ENCODE measurements at regions not wholly inside any gene's neighbourhood (a gene's known extent, or its start where the extent isn't known, plus 50 kb on each side); places are given as distances from the start of the nearest gene placed in this dataset.
"Not testable (repeated sequence)": the region's sequence is repeated elsewhere in the genome, so short reads cannot be mapped to it uniquely, and the experiment has no call there.

- H3K4me1 Mint-ChIP-seq (ENCODE audit: low read depth): no peaks in the 10 kb centered on the region
- H3K27ac Mint-ChIP-seq: no peak overlapping the region
- no peaks in the 10 kb centered on the region for H3K27me3 Mint-ChIP-seq
- H3K9me3 Mint-ChIP-seq: peaks cover 15% of the 10 kb centered on the region
- no peak overlapping the region for H3K4me3 Mint-ChIP-seq
- no peaks in the 10 kb centered on the region for H3K36me3 Mint-ChIP-seq (ENCODE audit: low read depth)
Measured at GRCh38 chr11:38019072-38019775, 1421.2 kb upstream of the RAG2 start.

GRCh38 chr11:38014405-38014804 is 1416.4 kb upstream of the RAG2 start:
- H3K36me3 Mint-ChIP-seq (ENCODE audit: low read depth): no peaks in the 10 kb centered on the region
- no peak overlapping the region for H3K4me3 Mint-ChIP-seq
- no peaks in the 10 kb centered on the region for H3K4me1 Mint-ChIP-seq (ENCODE audit: low read depth)
- H3K27ac Mint-ChIP-seq: no peak overlapping the region
- H3K9me3 Mint-ChIP-seq: peaks cover 3% of the 10 kb centered on the region
- no peaks in the 10 kb centered on the region for H3K27me3 Mint-ChIP-seq

- no peak overlapping the region for H3K4me3 Mint-ChIP-seq
- no peaks in the 10 kb centered on the region for H3K27me3 Mint-ChIP-seq
- H3K36me3 Mint-ChIP-seq (ENCODE audit: low read depth): no peaks in the 10 kb centered on the region
- no peaks in the 10 kb centered on the region for H3K4me1 Mint-ChIP-seq (ENCODE audit: low read depth)
- H3K9me3 Mint-ChIP-seq: peaks cover 6% of the 10 kb centered on the region
- H3K27ac Mint-ChIP-seq: no peak overlapping the region
Measured at GRCh38 chr11:38013157-38013556, 1415.1 kb upstream of the RAG2 start.

- H3K27ac Mint-ChIP-seq: no peak overlapping the region
- no peak overlapping the region for H3K4me3 Mint-ChIP-seq
- no peaks in the 10 kb centered on the region for H3K36me3 Mint-ChIP-seq (ENCODE audit: low read depth)
- no peaks in the 10 kb centered on the region for H3K27me3 Mint-ChIP-seq
- peaks cover 6% of the 10 kb centered on the region for H3K9me3 Mint-ChIP-seq
- H3K4me1 Mint-ChIP-seq (ENCODE audit: low read depth): no peaks in the 10 kb centered on the region
Measured at GRCh38 chr11:38011496-38011895, 1413.5 kb upstream of the RAG2 start.

- no peaks in the 10 kb centered on the region for H3K4me1 Mint-ChIP-seq (ENCODE audit: low read depth)
- H3K36me3 Mint-ChIP-seq (ENCODE audit: low read depth): no peaks in the 10 kb centered on the region
- no peaks in the 10 kb centered on the region for H3K27me3 Mint-ChIP-seq
- H3K4me3 Mint-ChIP-seq: no peak overlapping the region
- no peak overlapping the region for H3K27ac Mint-ChIP-seq
- H3K9me3 Mint-ChIP-seq: peaks cover 7% of the 10 kb centered on the region
Measured at GRCh38 chr11:38009932-38010331, 1411.9 kb upstream of the RAG2 start.

GRCh38 chr11:38006466-38006865 is 1408.4 kb upstream of the RAG2 start:
- no peak overlapping the region for H3K27ac Mint-ChIP-seq
- H3K9me3 Mint-ChIP-seq: peaks cover 23% of the 10 kb centered on the region
- no peaks in the 10 kb centered on the region for H3K36me3 Mint-ChIP-seq (ENCODE audit: low read depth)
- no peak overlapping the region for H3K4me3 Mint-ChIP-seq
- H3K27me3 Mint-ChIP-seq: no peaks in the 10 kb centered on the region
- H3K4me1 Mint-ChIP-seq (ENCODE audit: low read depth): no peaks in the 10 kb centered on the region

- H3K4me3 Mint-ChIP-seq: no peak overlapping the region
- no peaks in the 10 kb centered on the region for H3K27me3 Mint-ChIP-seq
- no peaks in the 10 kb centered on the region for H3K4me1 Mint-ChIP-seq (ENCODE audit: low read depth)
- H3K27ac Mint-ChIP-seq: no peak overlapping the region
- no peaks in the 10 kb centered on the region for H3K36me3 Mint-ChIP-seq (ENCODE audit: low read depth)
- peaks cover 23% of the 10 kb centered on the region for H3K9me3 Mint-ChIP-seq
Measured at GRCh38 chr11:38005597-38005996, 1407.6 kb upstream of the RAG2 start.

GRCh38 chr11:37999171-37999570 is 1401.1 kb upstream of the RAG2 start:
- Mint-ChIP-seq H3K9me3 (peaks cover 18% of the 10 kb centered on the region), H3K27ac (no peak overlapping the region), H3K4me1 (ENCODE audit: low read depth) (no peaks in the 10 kb centered on the region), H3K4me3 (no peak overlapping the region), H3K27me3 (no peaks in the 10 kb centered on the region), H3K36me3 (ENCODE audit: low read depth) (no peaks in the 10 kb centered on the region)

GRCh38 chr11:37995886-37996285 is 1397.8 kb upstream of the RAG2 start:
- Mint-ChIP-seq H3K27ac (no peak overlapping the region), H3K27me3 (no peaks in the 10 kb centered on the region), H3K36me3 (ENCODE audit: low read depth) (no peaks in the 10 kb centered on the region), H3K4me1 (ENCODE audit: low read depth) (no peaks in the 10 kb centered on the region), H3K9me3 (peaks cover 11% of the 10 kb centered on the region), H3K4me3 (no peak overlapping the region)

- H3K27me3 Mint-ChIP-seq: no peaks in the 10 kb centered on the region
- no peak overlapping the region for H3K27ac Mint-ChIP-seq
- peaks cover 4% of the 10 kb centered on the region for H3K9me3 Mint-ChIP-seq
Measured at GRCh38 chr11:37988031-37988430, 1390.0 kb upstream of the RAG2 start.

GRCh38 chr11:37984991-37985390 is 1387.0 kb upstream of the RAG2 start:
- Mint-ChIP-seq H3K27ac (no peak overlapping the region), H3K9me3 (peaks cover 4% of the 10 kb centered on the region), H3K4me1 (ENCODE audit: low read depth) (no peaks in the 10 kb centered on the region), H3K36me3 (ENCODE audit: low read depth) (no peaks in the 10 kb centered on the region), H3K4me3 (no peak overlapping the region), H3K27me3 (no peaks in the 10 kb centered on the region)

More at GRCh38 chr11:37988031-37988430, 1390.0 kb upstream of the RAG2 start:
- no peak overlapping the region for H3K4me3 Mint-ChIP-seq
- no peaks in the 10 kb centered on the region for H3K36me3 Mint-ChIP-seq (ENCODE audit: low read depth)
- no peaks in the 10 kb centered on the region for H3K4me1 Mint-ChIP-seq (ENCODE audit: low read depth)

GRCh38 chr11:37978647-37979046 is 1380.6 kb upstream of the RAG2 start:
- Mint-ChIP-seq H3K4me3 (no peak overlapping the region), H3K9me3 (no peaks in the 10 kb centered on the region), H3K27me3 (no peaks in the 10 kb centered on the region), H3K36me3 (ENCODE audit: low read depth) (no peaks in the 10 kb centered on the region), H3K4me1 (ENCODE audit: low read depth) (no peaks in the 10 kb centered on the region), H3K27ac (no peak overlapping the region)

- no peak overlapping the region for H3K27ac Mint-ChIP-seq
- H3K9me3 Mint-ChIP-seq: peaks cover 13% of the 10 kb centered on the region
- no peak overlapping the region for H3K4me3 Mint-ChIP-seq
- no peaks in the 10 kb centered on the region for H3K27me3 Mint-ChIP-seq
- H3K4me1 Mint-ChIP-seq (ENCODE audit: low read depth): no peaks in the 10 kb centered on the region
- no peaks in the 10 kb centered on the region for H3K36me3 Mint-ChIP-seq (ENCODE audit: low read depth)
Measured at GRCh38 chr11:37973941-37974340, 1375.9 kb upstream of the RAG2 start.

- no peak overlapping the region for H3K4me3 Mint-ChIP-seq
- peaks cover 13% of the 10 kb centered on the region for H3K9me3 Mint-ChIP-seq
- H3K36me3 Mint-ChIP-seq (ENCODE audit: low read depth): no peaks in the 10 kb centered on the region
- no peaks in the 10 kb centered on the region for H3K27me3 Mint-ChIP-seq
- H3K4me1 Mint-ChIP-seq (ENCODE audit: low read depth): no peaks in the 10 kb centered on the region
- no peak overlapping the region for H3K27ac Mint-ChIP-seq
Measured at GRCh38 chr11:37972691-37973090, 1374.7 kb upstream of the RAG2 start.

- not testable (repeated sequence) for H3K36me3 Mint-ChIP-seq (ENCODE audit: low read depth); H3K4me1 Mint-ChIP-seq (ENCODE audit: low read depth); H3K4me3 Mint-ChIP-seq; H3K27ac Mint-ChIP-seq; H3K27me3 Mint-ChIP-seq
- peaks cover 17% of the 10 kb centered on the region for H3K9me3 Mint-ChIP-seq
Measured at GRCh38 chr11:37969336-37969735, 1371.3 kb upstream of the RAG2 start.

GRCh38 chr11:37968148-37968547 is 1370.1 kb upstream of the RAG2 start:
- Mint-ChIP-seq H3K36me3 (ENCODE audit: low read depth) (no peaks in the 10 kb centered on the region), H3K9me3 (peaks cover 17% of the 10 kb centered on the region), H3K27ac (no peak overlapping the region), H3K27me3 (no peaks in the 10 kb centered on the region), H3K4me1 (ENCODE audit: low read depth) (no peaks in the 10 kb centered on the region), H3K4me3 (no peak overlapping the region)
